GM12874 (cell line): ENCODE measurements at regions not wholly inside any gene's neighbourhood (a gene's known extent, or its start where the extent isn't known, plus 50 kb on each side); places are given as distances from the start of the nearest gene placed in this dataset.

Experiments used
- TF ChIP-seq, protein P1 (sequence below): IDR thresholded peaks from 2 replicates; pipeline ENCODE4 v1.5.1; 2011; ENCODE audit warnings: low read depth, mild to moderate bottlenecking, control low read depth, low read length, moderate library complexity; ENCODE audit not compliant: insufficient read depth

DNA sequence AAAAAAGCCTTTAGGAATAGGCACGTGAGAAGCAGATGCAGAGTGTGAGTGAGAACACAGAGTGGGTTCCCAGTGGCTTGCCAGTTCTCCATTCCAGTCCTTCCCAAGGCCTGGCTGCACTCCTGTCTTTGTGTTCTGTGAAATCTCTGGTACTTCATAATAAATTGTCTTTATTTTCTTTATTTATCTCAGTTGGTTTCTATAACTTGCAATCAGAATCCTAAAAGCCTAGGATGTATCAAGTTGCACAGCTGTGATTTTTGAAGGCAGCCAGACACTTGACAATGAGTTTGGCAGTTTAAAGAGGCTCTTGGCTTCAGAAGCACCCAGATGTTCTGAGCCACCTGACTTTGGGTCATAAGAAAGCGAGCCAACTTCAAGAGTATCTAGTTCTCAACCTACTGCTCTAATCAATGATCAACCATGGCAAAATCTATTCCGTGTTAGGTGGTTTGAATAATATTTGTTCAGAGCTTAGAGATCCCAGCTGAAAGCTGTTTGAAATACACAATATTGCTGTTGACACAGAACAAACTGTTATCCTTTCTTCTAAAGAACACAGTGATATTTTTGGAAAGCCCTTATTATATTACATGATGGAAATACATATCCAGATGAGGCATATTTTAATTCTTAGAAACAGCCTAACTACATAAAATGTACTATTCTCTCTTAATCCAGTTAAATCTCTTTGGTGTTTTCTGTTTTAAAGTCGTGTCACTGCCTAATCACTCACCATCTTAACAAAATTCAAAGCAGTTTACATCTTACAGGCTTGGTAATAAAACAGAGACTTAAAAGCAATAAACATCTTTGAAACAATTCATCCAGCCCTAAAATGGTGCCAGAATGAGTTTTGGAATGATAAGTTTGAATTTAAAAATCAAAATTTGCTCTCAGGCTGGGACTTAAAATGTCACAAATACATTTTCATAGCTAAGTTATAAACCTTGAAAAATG, 483.0 kb upstream of the NBEA start:
- TF ChIP-seq, protein P1, sequence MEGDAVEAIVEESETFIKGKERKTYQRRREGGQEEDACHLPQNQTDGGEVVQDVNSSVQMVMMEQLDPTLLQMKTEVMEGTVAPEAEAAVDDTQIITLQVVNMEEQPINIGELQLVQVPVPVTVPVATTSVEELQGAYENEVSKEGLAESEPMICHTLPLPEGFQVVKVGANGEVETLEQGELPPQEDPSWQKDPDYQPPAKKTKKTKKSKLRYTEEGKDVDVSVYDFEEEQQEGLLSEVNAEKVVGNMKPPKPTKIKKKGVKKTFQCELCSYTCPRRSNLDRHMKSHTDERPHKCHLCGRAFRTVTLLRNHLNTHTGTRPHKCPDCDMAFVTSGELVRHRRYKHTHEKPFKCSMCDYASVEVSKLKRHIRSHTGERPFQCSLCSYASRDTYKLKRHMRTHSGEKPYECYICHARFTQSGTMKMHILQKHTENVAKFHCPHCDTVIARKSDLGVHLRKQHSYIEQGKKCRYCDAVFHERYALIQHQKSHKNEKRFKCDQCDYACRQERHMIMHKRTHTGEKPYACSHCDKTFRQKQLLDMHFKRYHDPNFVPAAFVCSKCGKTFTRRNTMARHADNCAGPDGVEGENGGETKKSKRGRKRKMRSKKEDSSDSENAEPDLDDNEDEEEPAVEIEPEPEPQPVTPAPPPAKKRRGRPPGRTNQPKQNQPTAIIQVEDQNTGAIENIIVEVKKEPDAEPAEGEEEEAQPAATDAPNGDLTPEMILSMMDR = no peak

DNA sequence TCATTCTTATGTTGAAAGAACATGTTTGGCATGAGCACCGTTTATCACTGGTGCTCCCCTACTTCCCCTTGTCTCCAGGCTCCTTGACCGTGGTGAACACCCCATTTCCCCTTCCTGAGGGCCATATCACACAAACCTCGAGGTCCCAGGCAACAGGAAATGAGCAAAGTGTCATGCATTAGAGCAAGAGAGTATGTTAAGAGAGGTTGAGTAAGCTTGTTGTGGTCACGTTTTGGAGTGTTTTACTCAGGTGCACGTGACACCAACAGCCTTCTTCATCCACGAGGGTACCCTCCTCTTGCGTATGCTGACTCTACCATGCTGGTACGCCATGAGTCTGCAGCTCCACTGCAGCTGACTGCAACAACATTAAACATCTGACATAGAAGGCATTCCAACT, 482.2 kb upstream of the NBEA start:
- TF ChIP-seq, protein P1 = no peak

DNA sequence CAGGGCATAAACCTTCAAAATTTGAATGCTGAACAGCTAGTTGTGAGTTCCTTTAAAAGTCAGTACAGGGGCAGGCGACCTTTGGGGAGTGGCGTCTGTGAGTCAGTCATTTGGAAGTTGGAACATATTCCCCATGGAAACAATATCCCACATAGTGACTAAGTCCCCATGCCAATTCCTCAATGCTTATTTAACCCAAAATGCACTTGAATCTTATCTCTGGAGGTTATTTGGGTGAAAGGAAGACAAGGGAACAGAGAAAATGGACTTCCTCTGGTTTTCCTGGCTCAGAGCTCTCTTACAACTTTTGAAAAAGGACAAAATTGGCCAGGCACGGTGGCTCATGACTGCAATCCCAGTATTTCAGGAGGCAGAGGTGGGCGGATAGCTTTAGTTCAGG, 479.2 kb upstream of the NBEA start:
- TF ChIP-seq, protein P1 = no peak

DNA sequence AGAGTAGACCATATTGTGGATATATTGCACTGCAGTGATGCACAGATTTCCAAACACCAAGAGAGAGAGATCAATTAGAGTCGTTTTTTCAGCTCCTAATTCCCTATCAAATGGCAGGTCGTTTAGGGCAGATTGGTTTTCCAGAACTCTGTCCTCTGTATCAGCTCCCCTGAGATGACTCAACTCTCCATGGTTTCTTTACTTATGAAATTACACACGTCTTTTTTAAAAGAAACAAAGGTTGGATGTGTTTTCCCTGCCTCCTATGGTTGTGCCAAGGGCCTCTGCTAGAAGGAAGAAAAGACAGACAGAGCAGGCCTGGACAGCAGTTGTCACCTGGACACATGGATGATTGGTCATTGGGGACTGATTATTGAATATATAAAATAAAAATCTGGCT, 478.1 kb upstream of the NBEA start:
- TF ChIP-seq, protein P1 = no peak

DNA sequence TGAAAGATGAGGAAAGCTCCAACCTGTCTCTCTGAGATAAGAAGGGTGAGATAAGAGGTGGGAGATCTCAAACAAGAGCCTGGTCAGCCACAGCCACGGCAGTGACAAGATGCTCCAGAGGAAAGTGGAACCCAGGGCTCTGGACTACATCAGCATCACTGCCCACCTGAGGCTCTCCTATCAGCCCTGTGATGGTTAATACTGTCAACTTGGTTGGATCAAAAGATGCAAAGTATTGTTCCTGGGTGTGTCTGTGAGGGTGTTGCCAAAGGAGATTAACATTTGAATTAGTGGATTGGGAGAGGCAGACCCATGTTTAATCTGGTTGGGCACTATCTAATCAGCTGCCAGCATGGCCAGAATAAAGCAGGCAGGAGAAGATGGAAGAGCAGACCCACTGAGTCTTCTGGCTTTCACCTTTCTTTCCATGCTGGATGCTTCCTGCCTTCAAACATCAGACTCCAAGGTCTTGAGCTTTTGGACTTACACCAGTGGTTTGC, 476.6 kb upstream of the NBEA start:
- TF ChIP-seq, protein P1 = no peak

DNA sequence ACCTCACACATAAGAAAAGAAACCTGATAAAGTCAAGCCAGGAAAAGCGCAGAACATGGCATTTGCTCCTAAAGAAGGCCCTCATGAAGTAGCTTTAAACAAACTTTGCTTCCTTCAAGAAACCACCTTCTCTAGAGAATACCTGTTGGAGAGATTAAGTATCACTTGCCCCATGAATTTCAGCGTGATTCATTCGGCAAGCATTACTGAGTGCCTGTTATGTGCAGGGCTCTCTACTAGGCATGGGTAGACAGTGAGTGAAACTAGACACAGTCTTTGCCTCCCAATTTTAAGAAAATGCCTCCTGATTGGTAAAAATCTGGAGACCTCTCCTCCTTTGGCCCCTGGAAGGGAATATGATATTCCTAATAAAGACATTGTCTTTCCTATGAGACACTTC, 475.8 kb upstream of the NBEA start:
- TF ChIP-seq, protein P1 = no peak

DNA sequence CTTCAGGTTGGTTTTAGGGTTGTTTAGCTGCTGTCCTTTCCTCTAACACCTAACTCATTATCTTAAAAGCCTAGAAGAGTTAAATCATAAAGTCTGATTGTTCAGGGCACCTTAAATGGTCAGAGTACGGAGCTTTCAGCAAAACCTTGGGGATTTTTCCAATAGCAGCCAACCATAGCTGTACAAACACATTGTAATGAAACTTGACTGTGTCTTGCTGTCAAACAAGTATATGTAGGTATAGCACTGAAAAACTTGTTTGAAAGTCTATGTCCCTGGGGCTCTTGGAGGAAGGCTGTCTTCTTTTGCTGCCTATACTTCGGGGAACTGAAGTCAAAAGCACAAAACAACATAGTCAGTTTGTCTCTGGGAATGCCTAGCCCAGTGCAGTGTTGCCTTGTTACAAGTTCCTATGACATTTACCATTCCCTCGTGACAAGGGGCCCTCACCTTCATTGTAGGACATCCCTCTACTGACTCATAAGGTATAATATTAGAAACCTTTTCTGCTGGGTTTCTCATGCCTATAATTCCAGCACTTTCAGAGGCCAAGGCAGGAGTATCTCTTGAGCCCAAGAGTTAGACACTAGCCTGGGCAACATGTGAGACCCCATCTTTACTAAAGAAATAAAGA, 474.5 kb upstream of the NBEA start:
- TF ChIP-seq, protein P1 = no peak
